ENCODE measurements at regions not wholly inside any gene's neighbourhood (a gene's known extent, or its start where the extent isn't known, plus 50 kb on each side); places are given as distances from the start of the nearest gene placed in this dataset.

GRCh38 chr11:69413993-69414392 is 67.5 kb upstream of the LINC01488 start:
- no peak for DNase-seq (ENCODE audit: low read depth)

GRCh38 chr11:69414773-69415187 is 66.7 kb upstream of the LINC01488 start:
- no peak for DNase-seq (ENCODE audit: low read depth)

- no peak for DNase-seq (ENCODE audit: low read depth)
These were observed 65.9 kb upstream of the LINC01488 start for GRCh38 chr11:69415411-69416142.

GRCh38 chr11:69416143-69416515 is 65.3 kb upstream of the LINC01488 start:
- DNase-seq (ENCODE audit: low read depth), result no peak

GRCh38 chr11:69416762-69417698 is 64.4 kb upstream of the LINC01488 start:
- DNase-seq (ENCODE audit: low read depth), result no peak

- no peak for DNase-seq (ENCODE audit: low read depth)
These were observed 63.8 kb upstream of the LINC01488 start for GRCh38 chr11:69417699-69418085.

GRCh38 chr11:69418576-69419296 is 62.7 kb upstream of the LINC01488 start:
- DNase-seq (ENCODE audit: low read depth), result no peak

- no peak for DNase-seq (ENCODE audit: low read depth)
These were observed 61.6 kb upstream of the LINC01488 start for GRCh38 chr11:69419662-69420395.

GRCh38 chr11:69422645-69423044 is 58.8 kb upstream of the LINC01488 start:
- no peak for DNase-seq (ENCODE audit: low read depth)

GRCh38 chr11:69423181-69423580 is 58.3 kb upstream of the LINC01488 start:
- DNase-seq (ENCODE audit: low read depth), result no peak

- DNase-seq (ENCODE audit: low read depth), result no peak
These were observed 57.7 kb upstream of the LINC01488 start for GRCh38 chr11:69423611-69424385.

GRCh38 chr11:69424748-69425147 is 56.7 kb upstream of the LINC01488 start:
- no peak for DNase-seq (ENCODE audit: low read depth)

- no peak for DNase-seq (ENCODE audit: low read depth)
These were observed 56.0 kb upstream of the LINC01488 start for GRCh38 chr11:69425444-69425843.

- no peak for DNase-seq (ENCODE audit: low read depth)
These were observed 55.4 kb upstream of the LINC01488 start for GRCh38 chr11:69425895-69426544.

- DNase-seq (ENCODE audit: low read depth), result no peak
These were observed 54.1 kb upstream of the LINC01488 start for GRCh38 chr11:69427337-69427736.

GRCh38 chr11:69427906-69428880 is 53.3 kb upstream of the LINC01488 start:
- DNase-seq (ENCODE audit: low read depth), result no peak

GRCh38 chr11:69429716-69430491 is 51.6 kb upstream of the LINC01488 start:
- DNase-seq (ENCODE audit: low read depth), result no peak

GRCh38 chr11:69430566-69430965 is 50.9 kb upstream of the LINC01488 start:
- no peak for DNase-seq (ENCODE audit: low read depth)

- DNase-seq (ENCODE audit: low read depth), result no peak
These were observed 50.3 kb upstream of the LINC01488 start for GRCh38 chr11:69431136-69431535.
